Endothelial cell of umbilical vein (primary cell): ENCODE measurements at regions not wholly inside any gene's neighbourhood (a gene's known extent, or its start where the extent isn't known, plus 50 kb on each side); places are given as distances from the start of the nearest gene placed in this dataset.

Experiments
- BruUV-seq: library from RNA; stranded (reverse); fragments of 400-500 nt; replicated peaks from 2 replicates; lab custom pipeline; 2021; lab: Mats Ljungman, UMichigan
- CTCF ChIA-PET: fragments of 300-600, 350-600 bp; sonication (Branson Sonifier 250); formaldehyde crosslinking; loops from one replicate; lab custom pipeline; 2021; ENCODE audit warnings: antibody characterized with exemption, inconsistent platforms; lab: Charles Lee
- POLR2A ChIA-PET: fragments of 300-600, 350-600 bp; sonication (Branson Sonifier 250); formaldehyde crosslinking; loops from one replicate; lab custom pipeline; 2021; ENCODE audit warnings: antibody characterized with exemption, inconsistent platforms; lab: Charles Lee
- DNase-seq: peaks from one replicate; pipeline ENCODE4 v3.0.0-alpha.2; 2011; ENCODE audit warnings: low read depth, low spot score
- FAIRE-seq: peaks from 2 replicates; lab custom pipeline; 2011; peaks lifted over from hg19 to GRCh38; lab: Jason Lieb, UNC
- H2AFZ ChIP-seq: 2 replicates; pipeline ENCODE4 v1.6.0; 2012; ENCODE audit warnings: low read depth, low read length, control low read depth, inconsistent platforms
- H3K27ac ChIP-seq: 2 replicates; pipeline ENCODE4 v1.5.1; 2011; ENCODE audit warnings: low read depth, mild to moderate bottlenecking, control low read depth, low read length, moderate library complexity; ENCODE audit not compliant: insufficient read depth
- H3K27me3 ChIP-seq, 2 experiments: 2 replicates each; pipeline versions ENCODE4 v1.6.0 to v1.6.1; 2011; ENCODE audit warnings: low read length in 2 of 2, mixed read lengths in 1 of 2; ENCODE audit not compliant: control insufficient read depth in 2 of 2, insufficient read depth in 2 of 2
- H3K36me3 ChIP-seq, 2 experiments: 2 replicates in 1 of 2; 3 replicates in 1 of 2; pipeline ENCODE4 v1.5.1; 2011; ENCODE audit warnings: low read length in 2 of 2, mild to moderate bottlenecking in 1 of 2, moderate library complexity in 1 of 2; ENCODE audit not compliant: control insufficient read depth in 2 of 2, insufficient read depth in 2 of 2; ENCODE audit errors: extremely low read depth in 1 of 2
- H3K4me1 ChIP-seq: 3 replicates; pipeline ENCODE4 v1.5.1; 2011; ENCODE audit warnings: mild to moderate bottlenecking, low read length; ENCODE audit not compliant: control insufficient read depth, insufficient read depth; ENCODE audit errors: extremely low read depth
- H3K4me2 ChIP-seq: 2 replicates; pipeline ENCODE4 v1.6.1; 2011; ENCODE audit warnings: low read length, control low read depth, mixed read lengths; ENCODE audit not compliant: insufficient read depth
- H3K4me3 ChIP-seq, 3 experiments: fragments of 200-600 bp in 1 of 3; sonication (generic), shearing (Covaris generic) in 1 of 3; replicated peaks in 1 of 3; 2 replicates each; pipeline ENCODE4 v1.5.1; 2011 to 2016; ENCODE audit warnings: control low read depth in 3 of 3, low read length in 3 of 3, mild to moderate bottlenecking in 2 of 3, inconsistent platforms in 1 of 3, low read depth in 1 of 3, moderate library complexity in 1 of 3; ENCODE audit not compliant: insufficient read depth in 1 of 3
- H3K79me2 ChIP-seq: 2 replicates; pipeline ENCODE4 v1.6.0; 2012; ENCODE audit warnings: low read length, inconsistent platforms; ENCODE audit not compliant: control insufficient read depth, insufficient read depth
- H3K9ac ChIP-seq: replicated peaks from 2 replicates; pipeline ENCODE3; 2011; ENCODE audit warnings: low read length, control low read depth; ENCODE audit not compliant: insufficient read depth; ENCODE audit errors: extremely low read depth
- H3K9me1 ChIP-seq: replicated peaks from 3 replicates; pipeline ENCODE4 v1.6.0; 2011; ENCODE audit warnings: mild to moderate bottlenecking, low read length; ENCODE audit not compliant: control insufficient read depth, insufficient read depth; ENCODE audit errors: extremely low read depth
- H3K9me3 ChIP-seq: replicated peaks from 2 replicates; pipeline ENCODE4 v1.5.1; 2012; ENCODE audit warnings: low read length, inconsistent platforms; ENCODE audit not compliant: control insufficient read depth, insufficient read depth
- H4K20me1 ChIP-seq: replicated peaks from 2 replicates; pipeline ENCODE3; 2011; ENCODE audit warnings: mild to moderate bottlenecking, low read length; ENCODE audit not compliant: control insufficient read depth, insufficient read depth; ENCODE audit errors: extremely low read depth
- CTCF ChIP-seq, 2 donors: IDR thresholded peaks; 1 replicate in 1 of 2; 2 replicates in 1 of 2; pipeline ENCODE4 v1.5.1; 2011; ENCODE audit warnings: low read length in 2 of 2, mild to moderate bottlenecking in 2 of 2, moderate library complexity in 2 of 2, control low read depth in 1 of 2, inconsistent platforms in 1 of 2, low read depth in 1 of 2; ENCODE audit not compliant: insufficient read depth in 1 of 2; ENCODE audit errors: extremely low read depth in 1 of 2
- EZH2 ChIP-seq: IDR thresholded peaks from 2 replicates; pipeline ENCODE4 v1.6.1; 2012; ENCODE audit warnings: borderline replicate concordance, low read depth, mild to moderate bottlenecking, moderate library complexity, low read length, inconsistent platforms; ENCODE audit not compliant: severe bottlenecking
- FOS ChIP-seq: IDR thresholded peaks from 2 replicates; pipeline ENCODE4 v1.6.1; 2011; ENCODE audit warnings: mild to moderate bottlenecking, low read length, moderate library complexity, borderline replicate concordance; ENCODE audit not compliant: insufficient read depth
- GATA2 ChIP-seq: IDR thresholded peaks from 2 replicates; pipeline ENCODE4 v1.7.0; 2011; ENCODE audit warnings: low read depth, mild to moderate bottlenecking, moderate library complexity, mixed read lengths, low read length; ENCODE audit not compliant: insufficient read length, insufficient read depth
- JUN ChIP-seq: IDR thresholded peaks from 2 replicates; pipeline ENCODE4 v1.6.1; 2011; ENCODE audit warnings: borderline replicate concordance, low read depth; ENCODE audit not compliant: insufficient read length, insufficient read depth
- MYC ChIP-seq: IDR thresholded peaks from one replicate; pipeline ENCODE4 v1.6.1; 2011; ENCODE audit warnings: mild to moderate bottlenecking, low read depth, low read length
- POLR2A ChIP-seq: IDR thresholded peaks from 2 replicates; pipeline ENCODE4 v1.6.1; 2012; ENCODE audit warnings: low read depth, mild to moderate bottlenecking, control low read depth, low read length
- dilution Hi-C: fragments of 300-500 bp; cut with MboI; formaldehyde crosslinking; loops from one replicate; pipeline ENCODE4 v1.15.0; 2019; ENCODE audit warnings: low sequenced_read_pairs; ENCODE audit not compliant: extremely low pct_ligation_motif_present
- intact Hi-C: fragments of 100-400 bp; cut with micrococcal nuclease; formaldehyde crosslinking; loops from one replicate; pipeline ENCODE4 v1.10.0; 2022

DNA sequence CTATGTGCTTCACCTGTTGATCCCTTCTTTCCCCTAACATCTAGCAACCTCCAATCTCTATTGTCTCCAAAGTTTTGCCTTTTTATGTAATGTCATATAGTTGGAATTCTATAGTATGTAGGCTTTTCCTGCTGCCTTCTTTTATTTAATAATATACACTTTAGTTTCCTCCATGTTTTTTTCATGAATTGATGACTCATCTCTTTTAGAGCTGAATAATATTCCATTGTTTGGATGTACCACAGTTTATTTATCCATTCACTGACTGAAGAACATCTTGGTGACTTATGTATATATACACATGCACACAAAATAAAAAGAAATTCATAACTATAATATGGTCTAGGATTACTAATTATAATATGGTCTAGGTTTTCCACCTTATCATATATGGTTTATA, 1314.2 kb downstream of the OTOL1 start:
- Histone ChIP-seq H3K79me2 (no peaks in the 10 kb centered on the region), H3K4me3 (no peak overlapping the region), H3K9me3 (no peaks in the 10 kb centered on the region), H3K4me1 (no peaks in the 10 kb centered on the region), H3K9me1 (no peaks in the 10 kb centered on the region), H4K20me1 (no peaks in the 10 kb centered on the region), H3K9ac (no peak overlapping the region), H3K4me2 (no peak overlapping the region), H3K27me3 (no peaks in the 10 kb centered on the region), H3K36me3 (no peaks in the 10 kb centered on the region), H2AFZ (no peak overlapping the region), H3K27ac (no peak overlapping the region)
- TF ChIP-seq EZH2, result no peak
- TF ChIP-seq JUN, result no peak
- no peak for TF ChIP-seq FOS
- TF ChIP-seq POLR2A, result no peak
- no peak for TF ChIP-seq MYC
- TF ChIP-seq GATA2, result no peak
- TF ChIP-seq CTCF (IDR thresholded peaks at IDR 0.05; ENCODE audit: extremely low read depth in 1 of 2, insufficient read depth in 1 of 2, low read depth in 1 of 2, low read length in 2 of 2), result no peak
- dilution Hi-C loops (no loop called here), intact Hi-C loops (no loop called here)
- no TSS peak for BruUV-seq
- ChIA-PET CTCF (no interaction called here), POLR2A (no interaction called here)
- FAIRE-seq (no peak), DNase-seq (no peak)
